VCaP (cell line): ENCODE measurements at regions not wholly inside any gene's neighbourhood (a gene's known extent, or its start where the extent isn't known, plus 50 kb on each side); places are given as distances from the start of the nearest gene placed in this dataset.

ENCODE experiments used
- H3K27ac ChIP-seq: fragments of 450-650 bp; 2 replicates; pipeline ENCODE4 v1.5.1; 2017
- TF ChIP-seq, protein P1 (sequence below): fragments of 450-650 bp; conservative IDR thresholded peaks from 2 replicates; pipeline ENCODE4 v1.5.1; 2017; ENCODE audit warnings: mild to moderate bottlenecking, moderate library complexity

GRCh38 chr10:31623466-31623865, 304.4 kb downstream of the ZEB1 start:
- TF ChIP-seq, protein P1, sequence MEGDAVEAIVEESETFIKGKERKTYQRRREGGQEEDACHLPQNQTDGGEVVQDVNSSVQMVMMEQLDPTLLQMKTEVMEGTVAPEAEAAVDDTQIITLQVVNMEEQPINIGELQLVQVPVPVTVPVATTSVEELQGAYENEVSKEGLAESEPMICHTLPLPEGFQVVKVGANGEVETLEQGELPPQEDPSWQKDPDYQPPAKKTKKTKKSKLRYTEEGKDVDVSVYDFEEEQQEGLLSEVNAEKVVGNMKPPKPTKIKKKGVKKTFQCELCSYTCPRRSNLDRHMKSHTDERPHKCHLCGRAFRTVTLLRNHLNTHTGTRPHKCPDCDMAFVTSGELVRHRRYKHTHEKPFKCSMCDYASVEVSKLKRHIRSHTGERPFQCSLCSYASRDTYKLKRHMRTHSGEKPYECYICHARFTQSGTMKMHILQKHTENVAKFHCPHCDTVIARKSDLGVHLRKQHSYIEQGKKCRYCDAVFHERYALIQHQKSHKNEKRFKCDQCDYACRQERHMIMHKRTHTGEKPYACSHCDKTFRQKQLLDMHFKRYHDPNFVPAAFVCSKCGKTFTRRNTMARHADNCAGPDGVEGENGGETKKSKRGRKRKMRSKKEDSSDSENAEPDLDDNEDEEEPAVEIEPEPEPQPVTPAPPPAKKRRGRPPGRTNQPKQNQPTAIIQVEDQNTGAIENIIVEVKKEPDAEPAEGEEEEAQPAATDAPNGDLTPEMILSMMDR: no peak
- no peak overlapping the region for H3K27ac ChIP-seq

- TF ChIP-seq, protein P1: no peak
- H3K27ac ChIP-seq: no peak overlapping the region
Observed at GRCh38 chr10:31622978-31623377, 304.0 kb downstream of the ZEB1 start.

- H3K27ac ChIP-seq: no peak overlapping the region
- TF ChIP-seq, protein P1: no peak
Observed at GRCh38 chr10:31621733-31622132, 302.7 kb downstream of the ZEB1 start.

- TF ChIP-seq, protein P1: no peak
Observed at GRCh38 chr10:31620226-31621151, 301.5 kb downstream of the ZEB1 start.

GRCh38 chr10:31619531-31620061, 300.6 kb downstream of the ZEB1 start:
- TF ChIP-seq, protein P1: no peak

More at GRCh38 chr10:31620226-31621151, 301.5 kb downstream of the ZEB1 start:
- no peak overlapping the region for H3K27ac ChIP-seq

DNA sequence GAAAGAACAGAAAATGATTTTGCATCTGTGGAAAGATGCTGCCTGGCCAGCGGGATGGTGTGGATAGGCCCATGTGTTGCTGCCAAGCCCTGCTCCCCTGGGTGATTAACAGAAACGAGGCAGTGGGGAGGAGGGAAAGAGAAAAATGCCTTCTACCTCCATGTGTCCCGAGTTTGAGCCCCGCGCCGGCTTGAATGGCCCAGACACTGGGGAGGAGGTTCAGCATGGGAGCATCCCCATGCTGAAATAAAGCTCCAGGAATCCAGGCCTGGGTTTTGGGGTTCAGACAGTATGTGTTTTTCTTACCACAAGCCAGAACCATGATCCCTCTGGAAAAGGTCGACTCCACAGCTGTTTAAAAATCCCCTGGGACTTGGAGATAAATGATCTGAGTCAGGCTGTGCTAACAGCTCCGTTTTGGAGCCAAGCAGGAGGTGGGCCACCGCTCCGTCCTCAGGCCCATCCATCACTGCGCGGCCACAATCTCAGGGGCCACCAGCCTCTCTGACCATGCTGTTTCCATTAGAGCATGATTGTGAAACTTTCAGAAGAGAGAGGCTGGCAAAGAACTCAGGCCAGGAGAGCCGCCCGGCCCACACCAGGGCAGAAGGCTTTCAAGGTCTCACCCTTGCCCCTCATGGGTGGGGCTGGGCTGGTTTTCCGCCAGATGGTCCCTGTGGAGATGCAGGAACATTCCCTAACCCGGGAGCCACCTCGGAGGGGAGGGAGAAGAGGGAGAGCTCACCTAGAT, 299.7 kb downstream of the ZEB1 start:
- no peak overlapping the region for H3K27ac ChIP-seq
- TF ChIP-seq, protein P1: no peak

More at GRCh38 chr10:31619531-31620061, 300.6 kb downstream of the ZEB1 start:
- H3K27ac ChIP-seq: no peak overlapping the region

GRCh38 chr10:31617757-31618156, 298.7 kb downstream of the ZEB1 start:
- TF ChIP-seq, protein P1: no peak

More at GRCh38 chr10:31617757-31618156, 298.7 kb downstream of the ZEB1 start:
- no peak overlapping the region for H3K27ac ChIP-seq
